GM23338 (cell line): ENCODE measurements at regions not wholly inside any gene's neighbourhood (a gene's known extent, or its start where the extent isn't known, plus 50 kb on each side); places are given as distances from the start of the nearest gene placed in this dataset.

Experiments
- ATAC-seq: fragments of 200-7000 bp; cut with Tn5 transposase; 3 replicates; pipeline ENCODE4 v1.9.1; 2020
- DNase-seq: peaks from one replicate; pipeline ENCODE4 v3.0.0-alpha.2; 2015; ENCODE audit warnings: low spot score
- H2AFZ ChIP-seq: fragments of 200-600 bp; sonication (generic); 2 replicates; pipeline ENCODE4 v1.8.0; 2016; ENCODE audit warnings: antibody characterized with exemption, mild to moderate bottlenecking, moderate library complexity
- H3F3A ChIP-seq: fragments of 200-600 bp; sonication (generic); replicated peaks from 2 replicates; pipeline ENCODE4 v1.8.0; 2017; ENCODE audit warnings: antibody characterized with exemption, mixed run types, low read depth
- H3K27ac ChIP-seq: fragments of 200-600 bp; sonication (generic); 2 replicates; pipeline ENCODE4 v1.6.1; 2016; ENCODE audit warnings: low read depth
- H3K27me3 ChIP-seq: fragments of 200-600 bp; sonication (generic); 2 replicates; pipeline ENCODE4 v1.8.0; 2016; ENCODE audit warnings: mild to moderate bottlenecking, mixed run types, moderate library complexity; ENCODE audit not compliant: insufficient read depth
- H3K36me3 ChIP-seq: fragments of 200-600 bp; sonication (generic); 2 replicates; pipeline ENCODE4 v1.8.0; 2016; ENCODE audit warnings: mild to moderate bottlenecking; ENCODE audit not compliant: insufficient read depth
- H3K4me1 ChIP-seq: fragments of 200-600 bp; sonication (generic); 2 replicates; pipeline ENCODE4 v1.8.0; 2016; ENCODE audit warnings: mild to moderate bottlenecking, moderate library complexity; ENCODE audit not compliant: insufficient read depth
- H3K4me2 ChIP-seq: fragments of 200-600 bp; sonication (generic); 2 replicates; pipeline ENCODE4 v1.7.1; 2017; ENCODE audit warnings: mixed run types
- H3K4me3 ChIP-seq: fragments of 200-600 bp; sonication (generic); 2 replicates; pipeline ENCODE4 v1.6.1; 2016; ENCODE audit warnings: mixed run types
- H3K79me2 ChIP-seq: fragments of 200-600 bp; sonication (generic); replicated peaks from 2 replicates; pipeline ENCODE4 v1.8.0; 2017; ENCODE audit warnings: mild to moderate bottlenecking; ENCODE audit not compliant: insufficient read depth
- H3K9me2 ChIP-seq: fragments of 200-600 bp; sonication (generic); 2 replicates; pipeline ENCODE4 v1.8.0; 2017; ENCODE audit not compliant: insufficient read depth
- H4K20me1 ChIP-seq: fragments of 200-600 bp; sonication (generic); replicated peaks from 2 replicates; pipeline ENCODE4 v1.8.0; 2017; ENCODE audit warnings: mild to moderate bottlenecking; ENCODE audit not compliant: insufficient read depth
- H3K27ac Mint-ChIP-seq: 2 replicates; pipeline ENCODE4 v1.8.0; 2020; ENCODE audit warnings: inconsistent platforms, mild to moderate bottlenecking, moderate library complexity, mixed read lengths
- H3K27me3 Mint-ChIP-seq: 3 replicates; pipeline ENCODE4 v1.8.0; 2022; ENCODE audit warnings: low read depth, mild to moderate bottlenecking, moderate library complexity, mixed read lengths, inconsistent platforms; ENCODE audit not compliant: insufficient read depth, poor library complexity
- H3K36me3 Mint-ChIP-seq: 3 replicates; pipeline ENCODE4 v1.8.0; 2021; ENCODE audit warnings: low read depth, mild to moderate bottlenecking, inconsistent platforms, moderate library complexity, mixed read lengths
- H3K4me1 Mint-ChIP-seq: 3 replicates; pipeline ENCODE4 v1.8.0; 2020; ENCODE audit warnings: mild to moderate bottlenecking, inconsistent platforms, mixed read lengths
- H3K4me3 Mint-ChIP-seq: 3 replicates; pipeline ENCODE4 v1.8.0; 2021; ENCODE audit warnings: moderate library complexity, mild to moderate bottlenecking, inconsistent platforms, mixed read lengths
- H3K9me3 Mint-ChIP-seq: 3 replicates; pipeline ENCODE4 v1.8.0; 2020; ENCODE audit warnings: moderate library complexity, mild to moderate bottlenecking, inconsistent platforms, mixed read lengths
- CREB1 ChIP-seq: fragments of 250-450 bp; sonication (Bioruptor Pico); IDR thresholded peaks from 2 replicates; pipeline ENCODE4 v1.5.0; 2020; ENCODE audit warnings: low read depth, mild to moderate bottlenecking, moderate library complexity
- EZH2 ChIP-seq: fragments of 200-600 bp; sonication (generic); IDR thresholded peaks from one replicate; pipeline ENCODE4 v1.8.0; 2017; ENCODE audit warnings: antibody characterized with exemption, mild to moderate bottlenecking, low read depth; ENCODE audit not compliant: unreplicated experiment
- EZH2phosphoT487 ChIP-seq: fragments of 200-600 bp; sonication (generic); IDR thresholded peaks from one replicate; pipeline ENCODE4 v1.8.1; 2018; ENCODE audit warnings: antibody characterized with exemption; ENCODE audit not compliant: unreplicated experiment
- JUNB ChIP-seq: IDR thresholded peaks from one replicate; pipeline ENCODE4 v1.6.1; 2016; ENCODE audit warnings: antibody characterized with exemption; ENCODE audit not compliant: unreplicated experiment
- NANOG ChIP-seq: IDR thresholded peaks from 2 replicates; pipeline ENCODE4 v1.6.1; 2016; ENCODE audit warnings: antibody characterized with exemption, borderline replicate concordance
- POLR2AphosphoS5 ChIP-seq: IDR thresholded peaks from 2 replicates; pipeline ENCODE4 v1.6.1; 2016; ENCODE audit warnings: antibody characterized with exemption, low read depth
- STAT1 ChIP-seq: IDR thresholded peaks from one replicate; pipeline ENCODE4 v1.6.1; 2016; ENCODE audit warnings: antibody characterized with exemption; ENCODE audit not compliant: unreplicated experiment
- ZNF114 ChIP-seq: fragments of 250-450 bp; sonication (Bioruptor Pico); IDR thresholded peaks from 2 replicates; pipeline ENCODE4 v1.5.0; 2020; ENCODE audit warnings: mild to moderate bottlenecking, moderate library complexity
- ZNF331 ChIP-seq: fragments of 250-450 bp; sonication (Bioruptor Pico); IDR thresholded peaks from 2 replicates; pipeline ENCODE4 v1.5.0; 2020; ENCODE audit warnings: low read depth, mild to moderate bottlenecking, moderate library complexity
- TF ChIP-seq, protein P1 (sequence below): fragments of 250-450 bp; sonication (Bioruptor Pico); IDR thresholded peaks from 2 replicates; pipeline ENCODE4 v1.5.0; 2020; ENCODE audit warnings: mild to moderate bottlenecking, moderate library complexity
- TF ChIP-seq, protein P2 (sequence below), 2 experiments: fragments of 200-600 bp in 1 of 2; sonication (generic) in 1 of 2; conservative IDR thresholded peaks; 2 replicates each; pipeline versions ENCODE4 v1.5.1 to v1.6.1; 2016 to 2017; ENCODE audit warnings: antibody characterized with exemption in 2 of 2, low read depth in 2 of 2, mild to moderate bottlenecking in 2 of 2, moderate library complexity in 1 of 2
- TF ChIP-seq, protein P3 (sequence below): IDR thresholded peaks from 2 replicates; pipeline ENCODE4 v1.6.1; 2016; ENCODE audit warnings: antibody characterized with exemption
- TF ChIP-seq, protein P4 (sequence below): IDR thresholded peaks from one replicate; pipeline ENCODE4 v1.6.1; 2018; ENCODE audit warnings: antibody characterized with exemption; ENCODE audit not compliant: unreplicated experiment

DNA sequence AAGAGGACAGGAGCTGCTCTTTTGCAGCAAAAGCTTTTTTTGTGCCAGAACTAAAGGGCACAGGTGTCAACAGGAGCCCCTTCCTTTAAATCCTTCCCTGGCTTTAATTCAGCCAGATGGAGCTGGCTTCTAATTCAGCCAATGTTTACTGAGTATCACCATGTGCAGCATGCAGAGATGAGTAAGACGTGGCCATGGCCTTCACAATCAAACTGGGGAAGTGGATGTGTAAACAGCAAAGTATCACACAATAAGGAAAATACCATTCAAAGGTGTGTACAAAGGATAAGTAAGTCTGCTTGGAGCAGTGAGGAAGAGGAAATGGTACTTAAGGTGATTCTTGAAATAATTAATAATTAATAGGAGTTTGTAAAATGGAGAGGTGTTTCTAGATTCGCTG, 243.4 kb downstream of the NXPE2 start:
- no peak overlapping the region for H3K4me3 Mint-ChIP-seq
- H3K9me3 Mint-ChIP-seq, result no peaks in the 10 kb centered on the region
- peaks cover 5% of the 10 kb centered on the region for H3K27me3 Mint-ChIP-seq

More for the DNA sequence above, 243.4 kb downstream of the NXPE2 start:
- Mint-ChIP-seq H3K4me1 (no peaks in the 10 kb centered on the region), H3K36me3 (no peaks in the 10 kb centered on the region), H3K27ac (no peak overlapping the region)
- Histone ChIP-seq H3K36me3 (no peaks in the 10 kb centered on the region), H3K9me2 (0 out of 2 replicates have a peak, but pooled peaks cover 4% of the 10 kb centered on the region), H3K4me2 (no peak overlapping the region), H3K4me1 (no peaks in the 10 kb centered on the region), H3K27ac (no peak overlapping the region), H3K79me2 (no peaks in the 10 kb centered on the region), H3K27me3 (no peaks in the 10 kb centered on the region), H4K20me1 (no peaks in the 10 kb centered on the region), H3F3A (no peaks in the 10 kb centered on the region), H3K4me3 (no peak overlapping the region), H2AFZ (no peak overlapping the region)
- no peak for DNase-seq
- TF ChIP-seq JUNB, result no peak
- no peak for TF ChIP-seq ZNF114 (CRISPR knock-in tag)
- TF ChIP-seq, protein P1, sequence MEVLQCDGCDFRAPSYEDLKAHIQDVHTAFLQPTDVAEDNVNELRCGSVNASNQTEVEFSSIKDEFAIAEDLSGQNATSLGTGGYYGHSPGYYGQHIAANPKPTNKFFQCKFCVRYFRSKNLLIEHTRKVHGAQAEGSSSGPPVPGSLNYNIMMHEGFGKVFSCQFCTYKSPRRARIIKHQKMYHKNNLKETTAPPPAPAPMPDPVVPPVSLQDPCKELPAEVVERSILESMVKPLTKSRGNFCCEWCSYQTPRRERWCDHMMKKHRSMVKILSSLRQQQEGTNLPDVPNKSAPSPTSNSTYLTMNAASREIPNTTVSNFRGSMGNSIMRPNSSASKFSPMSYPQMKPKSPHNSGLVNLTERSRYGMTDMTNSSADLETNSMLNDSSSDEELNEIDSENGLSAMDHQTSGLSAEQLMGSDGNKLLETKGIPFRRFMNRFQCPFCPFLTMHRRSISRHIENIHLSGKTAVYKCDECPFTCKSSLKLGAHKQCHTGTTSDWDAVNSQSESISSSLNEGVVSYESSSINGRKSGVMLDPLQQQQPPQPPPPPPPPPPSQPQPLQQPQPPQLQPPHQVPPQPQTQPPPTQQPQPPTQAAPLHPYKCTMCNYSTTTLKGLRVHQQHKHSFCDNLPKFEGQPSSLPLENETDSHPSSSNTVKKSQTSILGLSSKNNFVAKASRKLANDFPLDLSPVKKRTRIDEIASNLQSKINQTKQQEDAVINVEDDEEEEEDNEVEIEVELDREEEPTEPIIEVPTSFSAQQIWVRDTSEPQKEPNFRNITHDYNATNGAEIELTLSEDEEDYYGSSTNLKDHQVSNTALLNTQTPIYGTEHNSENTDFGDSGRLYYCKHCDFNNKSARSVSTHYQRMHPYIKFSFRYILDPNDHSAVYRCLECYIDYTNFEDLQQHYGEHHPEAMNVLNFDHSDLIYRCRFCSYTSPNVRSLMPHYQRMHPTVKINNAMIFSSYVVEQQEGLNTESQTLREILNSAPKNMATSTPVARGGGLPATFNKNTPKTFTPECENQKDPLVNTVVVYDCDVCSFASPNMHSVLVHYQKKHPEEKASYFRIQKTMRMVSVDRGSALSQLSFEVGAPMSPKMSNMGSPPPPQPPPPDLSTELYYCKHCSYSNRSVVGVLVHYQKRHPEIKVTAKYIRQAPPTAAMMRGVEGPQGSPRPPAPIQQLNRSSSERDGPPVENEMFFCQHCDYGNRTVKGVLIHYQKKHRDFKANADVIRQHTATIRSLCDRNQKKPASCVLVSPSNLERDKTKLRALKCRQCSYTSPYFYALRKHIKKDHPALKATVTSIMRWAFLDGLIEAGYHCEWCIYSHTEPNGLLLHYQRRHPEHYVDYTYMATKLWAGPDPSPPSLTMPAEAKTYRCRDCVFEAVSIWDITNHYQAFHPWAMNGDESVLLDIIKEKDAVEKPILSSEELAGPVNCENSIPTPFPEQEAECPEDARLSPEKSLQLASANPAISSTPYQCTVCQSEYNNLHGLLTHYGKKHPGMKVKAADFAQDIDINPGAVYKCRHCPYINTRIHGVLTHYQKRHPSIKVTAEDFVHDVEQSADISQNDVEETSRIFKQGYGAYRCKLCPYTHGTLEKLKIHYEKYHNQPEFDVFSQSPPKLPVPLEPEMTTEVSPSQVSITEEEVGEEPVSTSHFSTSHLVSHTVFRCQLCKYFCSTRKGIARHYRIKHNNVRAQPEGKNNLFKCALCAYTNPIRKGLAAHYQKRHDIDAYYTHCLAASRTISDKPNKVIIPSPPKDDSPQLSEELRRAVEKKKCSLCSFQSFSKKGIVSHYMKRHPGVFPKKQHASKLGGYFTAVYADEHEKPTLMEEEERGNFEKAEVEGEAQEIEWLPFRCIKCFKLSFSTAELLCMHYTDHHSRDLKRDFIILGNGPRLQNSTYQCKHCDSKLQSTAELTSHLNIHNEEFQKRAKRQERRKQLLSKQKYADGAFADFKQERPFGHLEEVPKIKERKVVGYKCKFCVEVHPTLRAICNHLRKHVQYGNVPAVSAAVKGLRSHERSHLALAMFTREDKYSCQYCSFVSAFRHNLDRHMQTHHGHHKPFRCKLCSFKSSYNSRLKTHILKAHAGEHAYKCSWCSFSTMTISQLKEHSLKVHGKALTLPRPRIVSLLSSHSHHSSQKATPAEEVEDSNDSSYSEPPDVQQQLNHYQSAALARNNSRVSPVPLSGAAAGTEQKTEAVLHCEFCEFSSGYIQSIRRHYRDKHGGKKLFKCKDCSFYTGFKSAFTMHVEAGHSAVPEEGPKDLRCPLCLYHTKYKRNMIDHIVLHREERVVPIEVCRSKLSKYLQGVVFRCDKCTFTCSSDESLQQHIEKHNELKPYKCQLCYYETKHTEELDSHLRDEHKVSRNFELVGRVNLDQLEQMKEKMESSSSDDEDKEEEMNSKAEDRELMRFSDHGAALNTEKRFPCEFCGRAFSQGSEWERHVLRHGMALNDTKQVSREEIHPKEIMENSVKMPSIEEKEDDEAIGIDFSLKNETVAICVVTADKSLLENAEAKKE, result no peak
- TF ChIP-seq STAT1, result no peak
- TF ChIP-seq ZNF331 (CRISPR knock-in tag), result no peak
- no peak for TF ChIP-seq NANOG
- TF ChIP-seq, protein P2, sequence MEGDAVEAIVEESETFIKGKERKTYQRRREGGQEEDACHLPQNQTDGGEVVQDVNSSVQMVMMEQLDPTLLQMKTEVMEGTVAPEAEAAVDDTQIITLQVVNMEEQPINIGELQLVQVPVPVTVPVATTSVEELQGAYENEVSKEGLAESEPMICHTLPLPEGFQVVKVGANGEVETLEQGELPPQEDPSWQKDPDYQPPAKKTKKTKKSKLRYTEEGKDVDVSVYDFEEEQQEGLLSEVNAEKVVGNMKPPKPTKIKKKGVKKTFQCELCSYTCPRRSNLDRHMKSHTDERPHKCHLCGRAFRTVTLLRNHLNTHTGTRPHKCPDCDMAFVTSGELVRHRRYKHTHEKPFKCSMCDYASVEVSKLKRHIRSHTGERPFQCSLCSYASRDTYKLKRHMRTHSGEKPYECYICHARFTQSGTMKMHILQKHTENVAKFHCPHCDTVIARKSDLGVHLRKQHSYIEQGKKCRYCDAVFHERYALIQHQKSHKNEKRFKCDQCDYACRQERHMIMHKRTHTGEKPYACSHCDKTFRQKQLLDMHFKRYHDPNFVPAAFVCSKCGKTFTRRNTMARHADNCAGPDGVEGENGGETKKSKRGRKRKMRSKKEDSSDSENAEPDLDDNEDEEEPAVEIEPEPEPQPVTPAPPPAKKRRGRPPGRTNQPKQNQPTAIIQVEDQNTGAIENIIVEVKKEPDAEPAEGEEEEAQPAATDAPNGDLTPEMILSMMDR (conservative IDR thresholded peaks at IDR 0.05; ENCODE audit: low read depth in 2 of 2), result no peak
- no peak for TF ChIP-seq EZH2
- TF ChIP-seq CREB1 (CRISPR knock-in tag), result no peak
- TF ChIP-seq, protein P3, sequence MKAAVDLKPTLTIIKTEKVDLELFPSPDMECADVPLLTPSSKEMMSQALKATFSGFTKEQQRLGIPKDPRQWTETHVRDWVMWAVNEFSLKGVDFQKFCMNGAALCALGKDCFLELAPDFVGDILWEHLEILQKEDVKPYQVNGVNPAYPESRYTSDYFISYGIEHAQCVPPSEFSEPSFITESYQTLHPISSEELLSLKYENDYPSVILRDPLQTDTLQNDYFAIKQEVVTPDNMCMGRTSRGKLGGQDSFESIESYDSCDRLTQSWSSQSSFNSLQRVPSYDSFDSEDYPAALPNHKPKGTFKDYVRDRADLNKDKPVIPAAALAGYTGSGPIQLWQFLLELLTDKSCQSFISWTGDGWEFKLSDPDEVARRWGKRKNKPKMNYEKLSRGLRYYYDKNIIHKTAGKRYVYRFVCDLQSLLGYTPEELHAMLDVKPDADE, result no peak
- no peak for TF ChIP-seq POLR2AphosphoS5
- no peak for TF ChIP-seq EZH2phosphoT487
- TF ChIP-seq, protein P4, sequence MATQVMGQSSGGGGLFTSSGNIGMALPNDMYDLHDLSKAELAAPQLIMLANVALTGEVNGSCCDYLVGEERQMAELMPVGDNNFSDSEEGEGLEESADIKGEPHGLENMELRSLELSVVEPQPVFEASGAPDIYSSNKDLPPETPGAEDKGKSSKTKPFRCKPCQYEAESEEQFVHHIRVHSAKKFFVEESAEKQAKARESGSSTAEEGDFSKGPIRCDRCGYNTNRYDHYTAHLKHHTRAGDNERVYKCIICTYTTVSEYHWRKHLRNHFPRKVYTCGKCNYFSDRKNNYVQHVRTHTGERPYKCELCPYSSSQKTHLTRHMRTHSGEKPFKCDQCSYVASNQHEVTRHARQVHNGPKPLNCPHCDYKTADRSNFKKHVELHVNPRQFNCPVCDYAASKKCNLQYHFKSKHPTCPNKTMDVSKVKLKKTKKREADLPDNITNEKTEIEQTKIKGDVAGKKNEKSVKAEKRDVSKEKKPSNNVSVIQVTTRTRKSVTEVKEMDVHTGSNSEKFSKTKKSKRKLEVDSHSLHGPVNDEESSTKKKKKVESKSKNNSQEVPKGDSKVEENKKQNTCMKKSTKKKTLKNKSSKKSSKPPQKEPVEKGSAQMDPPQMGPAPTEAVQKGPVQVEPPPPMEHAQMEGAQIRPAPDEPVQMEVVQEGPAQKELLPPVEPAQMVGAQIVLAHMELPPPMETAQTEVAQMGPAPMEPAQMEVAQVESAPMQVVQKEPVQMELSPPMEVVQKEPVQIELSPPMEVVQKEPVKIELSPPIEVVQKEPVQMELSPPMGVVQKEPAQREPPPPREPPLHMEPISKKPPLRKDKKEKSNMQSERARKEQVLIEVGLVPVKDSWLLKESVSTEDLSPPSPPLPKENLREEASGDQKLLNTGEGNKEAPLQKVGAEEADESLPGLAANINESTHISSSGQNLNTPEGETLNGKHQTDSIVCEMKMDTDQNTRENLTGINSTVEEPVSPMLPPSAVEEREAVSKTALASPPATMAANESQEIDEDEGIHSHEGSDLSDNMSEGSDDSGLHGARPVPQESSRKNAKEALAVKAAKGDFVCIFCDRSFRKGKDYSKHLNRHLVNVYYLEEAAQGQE, result no peak
- ATAC-seq, result no peak
